ENCODE measurements at regions not wholly inside any gene's neighbourhood (a gene's known extent, or its start where the extent isn't known, plus 50 kb on each side); places are given as distances from the start of the nearest gene placed in this dataset.
"Not testable (repeated sequence)": the region's sequence is repeated elsewhere in the genome, so short reads cannot be mapped to it uniquely, and the experiment has no call there.

- not testable (repeated sequence) for TF ChIP-seq EZH2 (optimal IDR thresholded peaks at IDR 0.05; ENCODE audit: low read depth, low read length); CTCF (IDR thresholded peaks at IDR 0.05; ENCODE audit: low read length)
Observed at GRCh38 chr5:42268170-42268569, 155.1 kb upstream of the GHR start.
